Fibroblast of villous mesenchyme (primary cell): ENCODE measurements at regions not wholly inside any gene's neighbourhood (a gene's known extent, or its start where the extent isn't known, plus 50 kb on each side); places are given as distances from the start of the nearest gene placed in this dataset.

Experiments used
- DNase-seq: peaks from one replicate; pipeline ENCODE4 v3.0.0-alpha.2; 2010; ENCODE audit warnings: low read depth
- H3K4me3 ChIP-seq: 2 replicates; pipeline ENCODE4 v1.5.1; 2011; ENCODE audit warnings: low read depth, mild to moderate bottlenecking, low read length
- CTCF ChIP-seq: IDR thresholded peaks from 2 replicates; pipeline ENCODE4 v1.5.1; 2012; ENCODE audit warnings: low read depth, mild to moderate bottlenecking, low read length; ENCODE audit not compliant: insufficient read depth

- no peak overlapping the region for H3K4me3 ChIP-seq
- DNase-seq: no peak
- TF ChIP-seq CTCF: no peak
Observed at GRCh38 chr15:96079882-96080281, 250.6 kb upstream of the NR2F2 start.

- no peak for TF ChIP-seq CTCF
- no peak overlapping the region for H3K4me3 ChIP-seq
- no peak for DNase-seq
Observed at GRCh38 chr15:96086164-96086563, 244.3 kb upstream of the NR2F2 start.

- peak; percentile 20 for DNase-seq
- TF ChIP-seq CTCF: no peak
- no peak overlapping the region for H3K4me3 ChIP-seq
Observed at GRCh38 chr15:96087180-96087884, 243.2 kb upstream of the NR2F2 start.

- DNase-seq: peak; percentile 62
Observed at GRCh38 chr15:96088650-96089049, 241.8 kb upstream of the NR2F2 start.

GRCh38 chr15:96089405-96090058, 241.0 kb upstream of the NR2F2 start:
- TF ChIP-seq CTCF: no peak
- H3K4me3 ChIP-seq: no peak overlapping the region
- no peak for DNase-seq

More at GRCh38 chr15:96088650-96089049, 241.8 kb upstream of the NR2F2 start:
- TF ChIP-seq CTCF: no peak
- H3K4me3 ChIP-seq: no peak overlapping the region

- no peak for DNase-seq
- no peak for TF ChIP-seq CTCF
- no peak overlapping the region for H3K4me3 ChIP-seq
Observed at GRCh38 chr15:96092186-96092585, 238.3 kb upstream of the NR2F2 start.
